Esophagus (tissue), 2 donors: ENCODE measurements at regions not wholly inside any gene's neighbourhood (a gene's known extent, or its start where the extent isn't known, plus 50 kb on each side); places are given as distances from the start of the nearest gene placed in this dataset.

Experiments
- H3K27ac ChIP-seq, 2 donors: one replicate each; pipeline ENCODE4 v1.5.1; 2013; ENCODE audit warnings: low read depth in 2 of 2, mild to moderate bottlenecking in 2 of 2, inconsistent platforms in 1 of 2, low read length in 1 of 2, moderate library complexity in 1 of 2
- H3K27me3 ChIP-seq, 2 donors: one replicate each; pipeline ENCODE4 v1.6.1; 2013; ENCODE audit warnings: low read length in 2 of 2, control low read depth in 1 of 2, mild to moderate bottlenecking in 1 of 2; ENCODE audit not compliant: insufficient read depth in 2 of 2, control insufficient read depth in 1 of 2
- H3K36me3 ChIP-seq, 2 donors: one replicate each; pipeline ENCODE4 v1.6.1; 2013; ENCODE audit warnings: low read length in 1 of 2; ENCODE audit not compliant: control insufficient read depth in 2 of 2, insufficient read depth in 2 of 2
- H3K4me1 ChIP-seq, 2 donors: one replicate each; pipeline ENCODE4 v1.6.1; 2013; ENCODE audit warnings: low read length in 1 of 2; ENCODE audit not compliant: control insufficient read depth in 2 of 2, insufficient read depth in 2 of 2
- H3K4me3 ChIP-seq, 2 donors: one replicate each; pipeline ENCODE4 v1.5.1; 2013; ENCODE audit warnings: low read length in 2 of 2, mild to moderate bottlenecking in 2 of 2, low read depth in 1 of 2, moderate library complexity in 1 of 2
- H3K9me3 ChIP-seq, 2 donors: one replicate each; pipeline ENCODE4 v1.6.1; 2013; ENCODE audit warnings: mild to moderate bottlenecking in 2 of 2, low read depth in 1 of 2, low read length in 1 of 2, moderate library complexity in 1 of 2; ENCODE audit not compliant: control insufficient read depth in 2 of 2, insufficient read depth in 1 of 2
- WGBS, 2 donors: extraction: QIAGEN DNeasy Blood & Tissue Kit; methylation state at CpG; one replicate each; pipeline ENCODE4 v1.1.7; 2013; 5-methylcytosine and 5-hydroxymethylcytosine counted together
- donor health status: healthy with polysubstance abuse.
- donor health status: Bipolar disorder and iron deficiency.

GRCh38 chr1:221418346-221418745 is 323.5 kb downstream of the DUSP10 start:
- WGBS, 2 donors = 83 to 85% methylated on average over 1 of the region's 1 CpG
- H3K4me3 ChIP-seq = no peak overlapping the region
- peaks cover 0 to 4% of the 10 kb centered on the region in 2 donors for H3K4me1 ChIP-seq
- H3K9me3 ChIP-seq = no peaks in the 10 kb centered on the region
- no peak overlapping the region for H3K27ac ChIP-seq
- no peaks in the 10 kb centered on the region for H3K36me3 ChIP-seq
- no peaks in the 10 kb centered on the region for H3K27me3 ChIP-seq

- Histone ChIP-seq H3K27me3 (no peaks in the 10 kb centered on the region), H3K9me3 (no peaks in the 10 kb centered on the region), H3K4me1 (peaks cover 0 to 4% of the 10 kb centered on the region in 2 donors), H3K36me3 (no peaks in the 10 kb centered on the region), H3K4me3 (no peak overlapping the region), H3K27ac (peak overlapping the region; percentile 11 to 55)
- 26 to 36% methylated on average over 3 of the region's 3 CpGs for WGBS, 2 donors
These were observed 322.3 kb downstream of the DUSP10 start for GRCh38 chr1:221419513-221420095.

GRCh38 chr1:221429264-221429663 is 312.6 kb downstream of the DUSP10 start:
- H3K4me1 ChIP-seq = no peaks in the 10 kb centered on the region
- 48% methylated on average over 1 of the region's 1 CpG for WGBS, 2 donors
- H3K4me3 ChIP-seq = no peak overlapping the region
- no peaks in the 10 kb centered on the region for H3K9me3 ChIP-seq
- H3K27ac ChIP-seq = no peak overlapping the region
- H3K27me3 ChIP-seq = no peaks in the 10 kb centered on the region
- H3K36me3 ChIP-seq = no peaks in the 10 kb centered on the region

- Histone ChIP-seq H3K4me3 (no peak overlapping the region), H3K9me3 (no peaks in the 10 kb centered on the region), H3K27me3 (no peaks in the 10 kb centered on the region), H3K27ac (no peak overlapping the region), H3K4me1 (no peaks in the 10 kb centered on the region), H3K36me3 (no peaks in the 10 kb centered on the region)
- WGBS, 2 donors = 84 to 91% methylated on average over 4 of the region's 4 CpGs
These were observed 311.5 kb downstream of the DUSP10 start for GRCh38 chr1:221430152-221430960.

GRCh38 chr1:221431068-221431651 is 310.7 kb downstream of the DUSP10 start:
- H3K9me3 ChIP-seq = no peaks in the 10 kb centered on the region
- WGBS, 2 donors = 63 to 69% methylated on average over 2 of the region's 2 CpGs
- no peaks in the 10 kb centered on the region for H3K27me3 ChIP-seq
- no peaks in the 10 kb centered on the region for H3K36me3 ChIP-seq
- no peak overlapping the region for H3K27ac ChIP-seq
- no peak overlapping the region for H3K4me3 ChIP-seq
- no peaks in the 10 kb centered on the region for H3K4me1 ChIP-seq

- no peaks in the 10 kb centered on the region for H3K9me3 ChIP-seq
- no peaks in the 10 kb centered on the region for H3K27me3 ChIP-seq
- H3K4me1 ChIP-seq = no peaks in the 10 kb centered on the region
- no peak overlapping the region for H3K27ac ChIP-seq
- H3K36me3 ChIP-seq = no peaks in the 10 kb centered on the region
- H3K4me3 ChIP-seq = no peak overlapping the region
These were observed 309.9 kb downstream of the DUSP10 start for GRCh38 chr1:221431961-221432360.

- H3K36me3 ChIP-seq = no peaks in the 10 kb centered on the region
These were observed 306.4 kb downstream of the DUSP10 start for GRCh38 chr1:221435504-221435904.

GRCh38 chr1:221437171-221437570 is 304.7 kb downstream of the DUSP10 start:
- H3K27me3 ChIP-seq = no peaks in the 10 kb centered on the region
- no peak overlapping the region for H3K27ac ChIP-seq
- no peaks in the 10 kb centered on the region for H3K9me3 ChIP-seq
- H3K4me1 ChIP-seq = no peaks in the 10 kb centered on the region
- 74 to 79% methylated on average over 2 of the region's 2 CpGs for WGBS, 2 donors
- no peaks in the 10 kb centered on the region for H3K36me3 ChIP-seq
- H3K4me3 ChIP-seq = no peak overlapping the region

More at GRCh38 chr1:221435504-221435904, 306.4 kb downstream of the DUSP10 start:
- Histone ChIP-seq H3K27ac (no peak overlapping the region), H3K4me3 (no peak overlapping the region), H3K27me3 (no peaks in the 10 kb centered on the region), H3K9me3 (no peaks in the 10 kb centered on the region), H3K4me1 (no peaks in the 10 kb centered on the region)

GRCh38 chr1:221437926-221438325 is 304.0 kb downstream of the DUSP10 start:
- no peak overlapping the region for H3K4me3 ChIP-seq
- no peaks in the 10 kb centered on the region for H3K9me3 ChIP-seq
- H3K36me3 ChIP-seq = no peaks in the 10 kb centered on the region
- H3K27ac ChIP-seq = no peak overlapping the region
- WGBS, 2 donors = 87 to 92% methylated on average over 5 of the region's 5 CpGs
- H3K27me3 ChIP-seq = no peaks in the 10 kb centered on the region
- H3K4me1 ChIP-seq = no peaks in the 10 kb centered on the region
